Pancreas (tissue), 10 donors: ENCODE measurements at regions not wholly inside any gene's neighbourhood (a gene's known extent, or its start where the extent isn't known, plus 50 kb on each side); places are given as distances from the start of the nearest gene placed in this dataset.

ENCODE experiments used
- ATAC-seq, 4 donors: fragments of 200-7000 bp; cut with Tn5 transposase; one replicate each; pipeline versions ENCODE4 v1.8.0 to v1.9.1; 2020; ENCODE audit warnings: mild to moderate bottlenecking in 4 of 4, moderate library complexity in 4 of 4
- DNase-seq, 6 donors: peaks; one replicate each; pipeline ENCODE4 v3.0.0-alpha.2; 2020
- FAIRE-seq: peaks from 2 replicates; lab custom pipeline; 2012; peaks lifted over from hg19 to GRCh38; lab: Jason Lieb, UNC
- H3K27ac ChIP-seq, 4 donors: fragments of 200-600 bp; sonication (generic); 1 replicate in 3 of 4; 2 replicates in 1 of 4; pipeline versions ENCODE4 v1.5.0 to v1.8.0; 2020
- H3K27me3 ChIP-seq, 4 donors: fragments of 200-600 bp; one replicate each; pipeline ENCODE4 v1.8.0; 2021
- H3K36me3 ChIP-seq, 3 donors: fragments of 200-600 bp; sonication (generic) in 1 of 3; one replicate each; pipeline versions ENCODE4 v1.5.0 to v1.8.0; 2020 to 2021
- H3K4me1 ChIP-seq, 3 donors: fragments of 200-600 bp; one replicate each; pipeline ENCODE4 v1.8.0; 2021
- H3K4me3 ChIP-seq, 4 donors: fragments of 200-600 bp; sonication (generic) in 2 of 4; one replicate each; pipeline versions ENCODE4 v1.5.0 to v1.8.0; 2020 to 2021
- H3K9me3 ChIP-seq, 4 donors: fragments of 200-600 bp; one replicate each; pipeline ENCODE4 v1.8.0; 2021
- CTCF ChIP-seq, 4 donors: fragments of 200-600 bp; sonication (generic) in 3 of 4; IDR thresholded peaks; one replicate each; pipeline versions ENCODE4 v1.5.0 to v1.8.0; 2021; ENCODE audit warnings: antibody characterized with exemption in 4 of 4
- WGBS, 2 donors: extraction: QIAGEN DNeasy Blood & Tissue Kit; methylation state at CpG; one replicate each; pipeline ENCODE4 v1.1.7; 2013; 5-methylcytosine and 5-hydroxymethylcytosine counted together
- intact Hi-C, 3 donors: fragments of 100-400 bp; cut with DNase I; formaldehyde crosslinking; loops; one replicate each; pipeline versions ENCODE4 v1.11.1 to v1.14.2; 2022
- donor health status: healthy with polysubstance abuse.
- donor health status: DM: no; HTN: no; CAD: no; lungs with moderate emphysema.
- donor health status: DM: no; HTN: no; CAD: no.
- donor health status: control.
- donor health status: control.
- donor health status: Bipolar disorder and iron deficiency.
- donor health status: DM: yes; HTN: yes; CAD: no.
- donor health status: DM: no; HTN: no; CAD: no.
- donor health status: DM: no; HTN: no; CAD: no.
- donor health status: DM: yes; HTN: yes; CAD: no.

DNA sequence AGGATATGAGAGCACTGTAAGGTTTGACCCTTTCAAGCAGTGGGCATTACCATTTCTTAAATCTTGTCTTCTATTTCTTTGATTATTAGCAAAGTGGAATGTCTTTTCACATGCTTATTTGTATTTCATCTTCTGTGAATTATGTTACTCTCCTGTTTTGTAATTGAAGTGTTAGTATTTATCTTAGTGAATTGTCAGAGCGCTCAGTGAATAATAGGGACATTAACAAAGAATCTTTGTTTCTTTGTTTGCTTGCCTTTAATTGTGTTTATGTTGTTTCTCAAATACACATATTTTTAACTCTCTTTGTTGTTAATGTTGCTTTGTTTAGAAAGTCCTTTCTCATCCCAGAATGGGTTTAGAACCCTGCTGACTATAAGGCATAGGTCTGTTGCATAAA lies 259.3 kb downstream of the RRAGC start:
- H3K9me3 ChIP-seq, result no peaks in the 10 kb centered on the region
- WGBS, 2 donors, result 69 to 85% methylated on average over 1 of the region's 1 CpG
- DNase-seq (no peak), FAIRE-seq (no peak), ATAC-seq (no peak)
- H3K4me3 ChIP-seq, result no peak overlapping the region
- no peak overlapping the region for H3K27ac ChIP-seq
- H3K4me1 ChIP-seq, result no peaks in the 10 kb centered on the region
- no peaks in the 10 kb centered on the region for H3K36me3 ChIP-seq
- intact Hi-C loops, result no loop called here
- no peak for TF ChIP-seq CTCF (IDR thresholded peaks at IDR 0.05)
- H3K27me3 ChIP-seq, result no peaks in the 10 kb centered on the region

DNA sequence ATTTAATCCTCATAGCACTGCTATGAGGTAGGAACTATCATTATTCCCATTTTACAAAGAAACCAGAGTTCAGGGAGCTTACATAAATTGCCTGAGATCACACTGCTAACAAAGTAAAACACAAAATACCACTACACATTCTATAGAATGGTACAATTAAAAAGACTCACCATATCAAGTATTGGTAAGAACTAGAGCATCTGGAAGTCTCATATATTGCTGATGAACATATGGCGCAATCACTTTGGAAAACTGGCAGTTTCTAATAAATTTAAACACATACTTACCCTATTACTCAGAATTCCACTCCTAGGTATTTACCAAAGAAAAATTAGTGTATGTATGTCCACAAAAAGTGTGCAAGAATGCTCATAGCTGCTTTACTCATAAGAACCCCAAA lies 261.5 kb downstream of the RRAGC start:
- Histone ChIP-seq H3K9me3 (peaks cover 0 to 4% (median 0%) of the 10 kb centered on the region in 4 donors), H3K27ac (no peak overlapping the region), H3K4me1 (no peaks in the 10 kb centered on the region), H3K4me3 (no peak overlapping the region), H3K27me3 (no peaks in the 10 kb centered on the region), H3K36me3 (no peaks in the 10 kb centered on the region)
- TF ChIP-seq CTCF (IDR thresholded peaks at IDR 0.05), result no peak
- 93 to 100% methylated on average over 1 of the region's 1 CpG for WGBS, 2 donors
- intact Hi-C loops, result no loop called here
- ATAC-seq (no peak), DNase-seq (no peak), FAIRE-seq (no peak)

DNA sequence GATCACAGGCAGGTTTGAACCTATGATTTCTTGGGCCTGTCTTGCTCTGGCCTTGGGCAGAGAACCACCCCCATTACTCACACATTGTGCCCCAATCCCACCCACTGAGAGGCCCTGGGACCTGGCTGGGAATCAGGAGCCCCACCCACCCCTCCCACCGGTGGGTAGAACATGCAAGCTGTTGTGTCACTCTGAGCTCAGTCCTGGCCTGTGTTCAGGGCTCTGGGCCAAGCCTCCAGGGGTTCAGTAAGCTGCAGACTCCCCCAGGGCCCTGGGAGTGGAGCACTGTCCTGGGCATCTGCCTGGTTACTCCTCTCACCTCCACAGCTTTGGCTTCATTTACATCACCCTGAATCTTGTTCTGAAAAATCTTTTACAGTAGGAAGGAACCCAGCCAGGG lies 270.5 kb downstream of the RRAGC start:
- 6 to 11% methylated on average over 1 of the region's 1 CpG for WGBS, 2 donors
- ATAC-seq (peak in 3 of 4 donors; percentile 29 to 67 (median 66)), DNase-seq (peak in 4 of 6 donors; percentile 8 to 41 (median 24)), FAIRE-seq (no peak)
- no peaks in the 10 kb centered on the region for H3K4me1 ChIP-seq
- intact Hi-C loops, result loop anchor here in 1 of 3 donors (5.0 kb wide), 1 partner anchor 562 kb away; no protein-coding TSS in a partner anchor
- H3K4me3 ChIP-seq, result no peak overlapping the region
- no peak for TF ChIP-seq CTCF (IDR thresholded peaks at IDR 0.05)
- no peak overlapping the region for H3K27ac ChIP-seq
- no peaks in the 10 kb centered on the region for H3K27me3 ChIP-seq
- peaks cover 0 to 6% (median 0%) of the 10 kb centered on the region in 4 donors for H3K9me3 ChIP-seq
- H3K36me3 ChIP-seq, result no peaks in the 10 kb centered on the region

DNA sequence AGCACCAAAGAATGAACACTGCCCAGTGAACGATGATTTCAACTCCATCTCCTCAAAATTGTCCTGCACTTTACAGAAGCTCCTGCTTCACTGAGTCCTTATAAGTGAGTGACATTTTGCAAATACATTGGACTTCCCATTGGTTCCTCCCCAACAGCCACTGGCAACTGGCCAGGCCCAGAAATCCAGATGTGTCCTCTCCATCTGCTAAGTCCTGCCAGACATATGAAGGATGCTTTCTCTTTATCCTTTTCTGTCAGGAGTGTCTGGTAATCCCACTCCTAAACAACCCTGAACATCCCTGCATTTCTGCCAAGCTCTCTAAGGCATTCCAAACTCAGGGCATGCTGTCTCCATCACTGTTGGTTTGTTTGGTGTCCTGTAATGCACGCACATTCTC lies 271.8 kb downstream of the RRAGC start:
- no peak for TF ChIP-seq CTCF (IDR thresholded peaks at IDR 0.05)
- WGBS, 2 donors, result 71 to 72% methylated on average over 2 of the region's 2 CpGs
- DNase-seq (no peak), ATAC-seq (no peak), FAIRE-seq (no peak)
- Histone ChIP-seq H3K4me3 (no peak overlapping the region), H3K36me3 (no peaks in the 10 kb centered on the region), H3K9me3 (peaks cover 0 to 6% (median 0%) of the 10 kb centered on the region in 4 donors), H3K27me3 (no peaks in the 10 kb centered on the region), H3K4me1 (no peaks in the 10 kb centered on the region), H3K27ac (no peak overlapping the region)
- intact Hi-C loops, result loop anchor here in 1 of 3 donors (5.0 kb wide), 1 partner anchor 560 kb away; no protein-coding TSS in a partner anchor

GRCh38 chr1:38586993-38587646 lies 272.5 kb downstream of the RRAGC start:
- H3K4me1 ChIP-seq, result no peaks in the 10 kb centered on the region
- peak; percentile 68 to 81 (median 71) for TF ChIP-seq CTCF (IDR thresholded peaks at IDR 0.05)
- no peak overlapping the region for H3K27ac ChIP-seq
- no peaks in the 10 kb centered on the region for H3K36me3 ChIP-seq
- intact Hi-C loops, result loop anchor here in 1 of 3 donors (5.0 kb wide), 1 partner anchor 560 kb away; no protein-coding TSS in a partner anchor
- peaks cover 0 to 4% (median 0%) of the 10 kb centered on the region in 4 donors for H3K9me3 ChIP-seq
- 23 to 29% methylated on average over 9 of the region's 9 CpGs for WGBS, 2 donors
- ATAC-seq, result peak in 3 of 4 donors; percentile 73 to 93 (median 82)
- no peak overlapping the region for H3K4me3 ChIP-seq
- no peaks in the 10 kb centered on the region for H3K27me3 ChIP-seq
- DNase-seq, result peak in 5 of 6 donors; percentile 21 to 82 (median 47)
- no peak for FAIRE-seq
